ENCODE measurements at regions not wholly inside any gene's neighbourhood (a gene's known extent, or its start where the extent isn't known, plus 50 kb on each side); places are given as distances from the start of the nearest gene placed in this dataset.

DNA sequence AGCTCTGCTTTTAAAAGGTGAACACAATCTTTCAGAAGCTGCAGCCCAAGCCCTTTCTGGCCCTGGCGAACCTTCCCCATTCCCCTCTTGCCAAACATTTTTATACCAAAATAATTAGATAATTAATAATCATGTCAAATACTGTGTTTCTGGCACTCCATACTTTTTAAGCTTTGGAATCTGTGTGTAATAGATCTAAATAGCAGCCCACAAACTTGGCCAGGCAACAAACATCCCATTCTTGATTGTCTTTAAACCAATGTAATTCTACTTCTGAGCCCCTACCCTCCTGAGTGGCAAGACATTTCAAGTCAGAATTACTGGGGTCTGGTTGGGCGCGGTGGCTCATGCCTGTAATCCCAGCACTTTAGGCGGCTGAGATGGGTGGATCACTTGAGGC, 137.7 kb downstream of the NAV1 start:
- TF ChIP-seq, protein P1, sequence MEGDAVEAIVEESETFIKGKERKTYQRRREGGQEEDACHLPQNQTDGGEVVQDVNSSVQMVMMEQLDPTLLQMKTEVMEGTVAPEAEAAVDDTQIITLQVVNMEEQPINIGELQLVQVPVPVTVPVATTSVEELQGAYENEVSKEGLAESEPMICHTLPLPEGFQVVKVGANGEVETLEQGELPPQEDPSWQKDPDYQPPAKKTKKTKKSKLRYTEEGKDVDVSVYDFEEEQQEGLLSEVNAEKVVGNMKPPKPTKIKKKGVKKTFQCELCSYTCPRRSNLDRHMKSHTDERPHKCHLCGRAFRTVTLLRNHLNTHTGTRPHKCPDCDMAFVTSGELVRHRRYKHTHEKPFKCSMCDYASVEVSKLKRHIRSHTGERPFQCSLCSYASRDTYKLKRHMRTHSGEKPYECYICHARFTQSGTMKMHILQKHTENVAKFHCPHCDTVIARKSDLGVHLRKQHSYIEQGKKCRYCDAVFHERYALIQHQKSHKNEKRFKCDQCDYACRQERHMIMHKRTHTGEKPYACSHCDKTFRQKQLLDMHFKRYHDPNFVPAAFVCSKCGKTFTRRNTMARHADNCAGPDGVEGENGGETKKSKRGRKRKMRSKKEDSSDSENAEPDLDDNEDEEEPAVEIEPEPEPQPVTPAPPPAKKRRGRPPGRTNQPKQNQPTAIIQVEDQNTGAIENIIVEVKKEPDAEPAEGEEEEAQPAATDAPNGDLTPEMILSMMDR (conservative IDR thresholded peaks at IDR 0.05; ENCODE audit: low read depth, low read length), result no peak
- TF ChIP-seq EZH2 (IDR thresholded peaks at IDR 0.05; ENCODE audit: borderline replicate concordance, low read depth, low read length, poor library complexity, severe bottlenecking), result no peak
